Activated CD8-positive, alpha-beta memory T cell treated with anti-CD3 and anti-CD28 coated beads for 4 hours (primary cell): ENCODE measurements at regions not wholly inside any gene's neighbourhood (a gene's known extent, or its start where the extent isn't known, plus 50 kb on each side); places are given as distances from the start of the nearest gene placed in this dataset.
"Not testable (repeated sequence)": the region's sequence is repeated elsewhere in the genome, so short reads cannot be mapped to it uniquely, and the experiment has no call there.

Experiments used
- DNase-seq, 2 donors: peaks; one replicate each; pipeline ENCODE4 v3.0.0-alpha.2; 2020; ENCODE audit warnings: low read depth in 2 of 2

- DNase-seq = no peak
Observed at GRCh38 chr1:195756109-195756508, 852.1 kb downstream of the KCNT2 start.

- no peak for DNase-seq
Observed at GRCh38 chr1:195754874-195755273, 853.4 kb downstream of the KCNT2 start.

GRCh38 chr1:195754303-195754702 lies 853.9 kb downstream of the KCNT2 start:
- no peak for DNase-seq

- DNase-seq = no peak
Observed at GRCh38 chr1:195748969-195749368, 859.3 kb downstream of the KCNT2 start.

- DNase-seq = no peak
Observed at GRCh38 chr1:195745189-195746010, 862.8 kb downstream of the KCNT2 start.

- DNase-seq = no peak
Observed at GRCh38 chr1:195744256-195744655, 864.0 kb downstream of the KCNT2 start.

- DNase-seq = no peak
Observed at GRCh38 chr1:195740862-195741261, 867.4 kb downstream of the KCNT2 start.

- no peak for DNase-seq
Observed at GRCh38 chr1:195738966-195739650, 869.1 kb downstream of the KCNT2 start.

GRCh38 chr1:195735140-195735539 lies 873.1 kb downstream of the KCNT2 start:
- DNase-seq = no peak

- DNase-seq = no peak
Observed at GRCh38 chr1:195733826-195734225, 874.4 kb downstream of the KCNT2 start.

GRCh38 chr1:195733408-195733807 lies 874.8 kb downstream of the KCNT2 start:
- DNase-seq = no peak

- no peak for DNase-seq
Observed at GRCh38 chr1:195731385-195731784, 876.9 kb downstream of the KCNT2 start.

GRCh38 chr1:195723796-195724194 lies 884.4 kb downstream of the KCNT2 start:
- no peak for DNase-seq

- not testable (repeated sequence) for DNase-seq
Observed at GRCh38 chr1:195722852-195723795, 885.1 kb downstream of the KCNT2 start.

- DNase-seq = not testable (repeated sequence)
Observed at GRCh38 chr1:195722146-195722545, 886.1 kb downstream of the KCNT2 start.

- no peak for DNase-seq
Observed at GRCh38 chr1:195721210-195721971, 886.8 kb downstream of the KCNT2 start.

GRCh38 chr1:195717651-195718050 lies 890.6 kb downstream of the KCNT2 start:
- no peak for DNase-seq

GRCh38 chr1:195715652-195716051 lies 892.6 kb downstream of the KCNT2 start:
- no peak for DNase-seq

- no peak for DNase-seq
Observed at GRCh38 chr1:195714248-195714647, 894.0 kb downstream of the KCNT2 start.

GRCh38 chr1:195709821-195710220 lies 898.4 kb downstream of the KCNT2 start:
- DNase-seq = no peak

GRCh38 chr1:195704028-195704427 lies 904.2 kb downstream of the KCNT2 start:
- no peak for DNase-seq
